ENCODE measurements at regions not wholly inside any gene's neighbourhood (a gene's known extent, or its start where the extent isn't known, plus 50 kb on each side); places are given as distances from the start of the nearest gene placed in this dataset.
"Not testable (repeated sequence)": the region's sequence is repeated elsewhere in the genome, so short reads cannot be mapped to it uniquely, and the experiment has no call there.

DNA sequence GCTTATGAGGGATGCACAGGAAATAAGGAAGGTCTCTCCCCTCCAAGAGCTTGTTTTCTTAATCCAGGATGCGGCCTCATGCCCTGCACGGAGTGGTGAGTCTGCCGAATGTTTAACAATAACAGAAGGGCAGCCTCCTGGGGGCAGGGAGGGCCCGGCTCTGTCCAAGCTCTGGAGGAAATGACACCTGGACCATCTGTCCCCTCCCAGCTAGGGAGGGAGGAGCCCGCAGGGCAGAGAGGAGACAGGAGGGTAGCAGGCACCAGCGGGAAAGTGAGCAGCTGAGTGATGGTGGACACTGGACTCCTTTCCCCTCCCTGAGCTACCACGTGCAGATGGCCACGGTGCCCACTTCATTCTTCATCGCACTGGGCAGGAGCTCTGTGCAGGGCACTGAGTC, 398.2 kb upstream of the MYT1L start:
- no peaks in the 10 kb centered on the region for H3K4me1 Mint-ChIP-seq

DNA sequence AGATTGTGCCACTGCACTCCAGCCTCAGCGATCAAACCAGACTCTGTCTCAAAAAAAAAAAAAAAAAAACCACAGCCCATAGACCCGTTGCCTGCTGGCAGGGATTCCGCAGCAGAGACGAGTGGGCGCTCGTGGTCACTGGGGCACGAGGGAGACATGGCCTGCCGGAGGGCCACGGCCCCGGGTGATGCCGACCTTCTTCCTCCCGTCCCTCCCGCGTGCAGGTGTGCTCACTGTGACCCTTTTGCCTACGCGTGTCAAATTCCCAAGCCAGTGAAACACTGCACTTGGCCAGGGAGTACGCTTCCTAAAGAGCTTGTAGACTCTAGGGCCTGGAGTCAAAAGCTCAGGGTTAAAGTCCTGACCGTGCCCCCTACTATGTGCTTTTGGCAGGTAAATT, 397.6 kb upstream of the MYT1L start:
- Mint-ChIP-seq H3K9me3 (no peaks in the 10 kb centered on the region), H3K4me1 (no peaks in the 10 kb centered on the region), H3K27ac (no peak overlapping the region), H3K4me3 (no peak overlapping the region), H3K36me3 (no peaks in the 10 kb centered on the region), H3K27me3 (peaks cover 3 to 6% of the 10 kb centered on the region in 2 donors)
- Histone ChIP-seq H3K27me3 (replicated peaks in 1 of 2; ENCODE audit: control insufficient read depth in 2 of 2, extremely low read depth in 1 of 2, insufficient read depth in 2 of 2, low read length in 1 of 2) (peaks cover 0 to 15% of the 10 kb centered on the region in 2 experiments), H3K9me3 (no peaks in the 10 kb centered on the region), H3K36me3 (ENCODE audit: control insufficient read depth in 2 of 2, extremely low read depth in 1 of 2, insufficient read depth in 1 of 2, low read length in 1 of 2) (no peaks in the 10 kb centered on the region), H3K4me3 (ENCODE audit: control insufficient read depth in 1 of 2, extremely low read depth in 1 of 2, low read length in 1 of 2) (no peak overlapping the region), H3K27ac (ENCODE audit: low read length) (no peak overlapping the region), H3K4me1 (ENCODE audit: control insufficient read depth in 1 of 2, extremely low read depth in 1 of 2, insufficient read depth in 2 of 2, low read length in 2 of 2) (no peaks in the 10 kb centered on the region)
- ATAC-seq (replicated peaks in 1 of 4) (no peak), DNase-seq (no peak)
- 71% methylated on average over 11 of the region's 18 CpGs for WGBS (ENCODE audit: insufficient coverage)
- CTCF ChIA-PET = no interaction called here
- POLR2A ChIA-PET = no interaction called here

More for the DNA sequence above, 398.2 kb upstream of the MYT1L start:
- DNase-seq (no peak), ATAC-seq (replicated peaks in 1 of 4) (no peak)
- H3K27me3 ChIP-seq (replicated peaks in 1 of 2; ENCODE audit: control insufficient read depth in 2 of 2, extremely low read depth in 1 of 2, insufficient read depth in 2 of 2, low read length in 1 of 2) = peaks cover 0 to 20% of the 10 kb centered on the region in 2 experiments
- no peak overlapping the region for H3K4me3 ChIP-seq (ENCODE audit: control insufficient read depth in 1 of 2, extremely low read depth in 1 of 2, low read length in 1 of 2)
- H3K36me3 ChIP-seq (ENCODE audit: control insufficient read depth in 2 of 2, extremely low read depth in 1 of 2, insufficient read depth in 1 of 2, low read length in 1 of 2) = no peaks in the 10 kb centered on the region
- no peaks in the 10 kb centered on the region for H3K36me3 Mint-ChIP-seq
- H3K4me1 ChIP-seq (ENCODE audit: control insufficient read depth in 1 of 2, extremely low read depth in 1 of 2, insufficient read depth in 2 of 2, low read length in 2 of 2) = no peaks in the 10 kb centered on the region
- no peaks in the 10 kb centered on the region for H3K9me3 ChIP-seq
- H3K9me3 Mint-ChIP-seq = no peaks in the 10 kb centered on the region
- H3K4me3 Mint-ChIP-seq = no peak overlapping the region
- H3K27ac Mint-ChIP-seq = no peak overlapping the region
- POLR2A ChIA-PET = no interaction called here
- WGBS (ENCODE audit: insufficient coverage) = 94% methylated on average over 4 of the region's 9 CpGs
- CTCF ChIA-PET = no interaction called here
- no peak overlapping the region for H3K27ac ChIP-seq (ENCODE audit: low read length)
- H3K27me3 Mint-ChIP-seq = peaks cover 3 to 7% of the 10 kb centered on the region in 2 donors

DNA sequence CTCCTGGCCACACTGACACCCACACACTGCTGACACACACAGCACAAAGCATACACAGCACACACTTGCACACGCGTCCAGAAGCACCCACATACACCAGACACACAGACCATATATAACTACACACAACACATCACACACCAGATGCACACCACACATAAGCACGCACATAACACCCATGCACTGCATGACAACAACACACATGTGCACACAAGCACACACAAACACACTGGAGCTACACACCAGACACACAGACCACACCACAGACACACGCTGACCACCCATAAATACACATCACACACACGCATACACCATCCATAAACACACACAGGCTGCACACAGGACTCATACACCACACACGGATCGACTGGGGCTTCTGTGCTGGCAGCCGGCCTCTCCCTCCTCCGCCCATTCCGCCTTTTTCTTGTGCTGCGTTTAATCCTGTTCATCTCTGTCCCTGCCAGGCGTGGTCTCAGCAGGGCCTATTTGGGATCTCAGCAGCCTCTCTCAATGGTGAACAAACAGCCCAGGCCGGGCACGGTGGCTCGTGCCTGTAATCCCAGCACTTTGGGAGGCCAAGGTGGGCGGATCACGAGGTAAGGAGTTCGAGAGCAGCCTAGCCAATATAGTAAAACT, 396.9 kb upstream of the MYT1L start:
- Histone ChIP-seq H3K9me3 (no peaks in the 10 kb centered on the region), H3K4me1 (ENCODE audit: control insufficient read depth in 1 of 2, extremely low read depth in 1 of 2, insufficient read depth in 2 of 2, low read length in 2 of 2) (no peaks in the 10 kb centered on the region), H3K4me3 (ENCODE audit: control insufficient read depth in 1 of 2, extremely low read depth in 1 of 2, low read length in 1 of 2) (no peak overlapping the region), H3K36me3 (ENCODE audit: control insufficient read depth in 2 of 2, extremely low read depth in 1 of 2, insufficient read depth in 1 of 2, low read length in 1 of 2) (no peaks in the 10 kb centered on the region), H3K27ac (ENCODE audit: low read length) (no peak overlapping the region), H3K27me3 (replicated peaks in 1 of 2; ENCODE audit: control insufficient read depth in 2 of 2, extremely low read depth in 1 of 2, insufficient read depth in 2 of 2, low read length in 1 of 2) (peaks cover 0 to 15% of the 10 kb centered on the region in 2 experiments)
- 89% methylated on average over 12 of the region's 18 CpGs for WGBS (ENCODE audit: insufficient coverage)
- ChIA-PET POLR2A (no interaction called here), CTCF (no interaction called here)
- ATAC-seq (replicated peaks in 1 of 4) (no peak), DNase-seq (no peak)
- no peaks in the 10 kb centered on the region for H3K36me3 Mint-ChIP-seq
- no peak overlapping the region for H3K4me3 Mint-ChIP-seq
- no peaks in the 10 kb centered on the region for H3K4me1 Mint-ChIP-seq
- no peak overlapping the region for H3K27ac Mint-ChIP-seq
- H3K9me3 Mint-ChIP-seq = no peaks in the 10 kb centered on the region
- peaks cover 3 to 6% of the 10 kb centered on the region in 2 donors for H3K27me3 Mint-ChIP-seq

DNA sequence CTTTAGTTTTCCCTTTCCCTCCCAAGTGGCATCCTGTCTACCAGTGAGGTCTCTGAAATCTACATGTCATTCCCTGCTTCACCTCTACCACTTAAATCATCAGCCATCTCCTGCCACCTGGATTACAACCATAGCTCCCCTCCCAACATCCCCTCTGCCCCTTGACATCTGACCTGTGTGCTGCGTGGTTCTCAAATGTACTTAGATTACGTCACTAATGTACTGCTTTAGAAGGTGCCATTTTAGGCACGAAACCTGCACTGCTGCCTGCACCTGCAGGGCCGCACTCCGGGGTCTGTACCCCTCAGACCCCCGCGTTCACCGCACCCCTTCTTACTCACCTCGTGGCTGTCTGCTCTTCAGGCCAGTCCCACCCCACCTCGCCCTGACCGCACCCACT, 395.1 kb upstream of the MYT1L start:
- Histone ChIP-seq H3K36me3 (ENCODE audit: control insufficient read depth in 2 of 2, extremely low read depth in 1 of 2, insufficient read depth in 1 of 2, low read length in 1 of 2) (no peaks in the 10 kb centered on the region), H3K9me3 (no peaks in the 10 kb centered on the region), H3K27ac (ENCODE audit: low read length) (no peak overlapping the region), H3K27me3 (replicated peaks in 1 of 2; ENCODE audit: control insufficient read depth in 2 of 2, extremely low read depth in 1 of 2, insufficient read depth in 2 of 2, low read length in 1 of 2) (peaks cover 0 to 13% of the 10 kb centered on the region in 2 experiments), H3K4me1 (ENCODE audit: control insufficient read depth in 1 of 2, extremely low read depth in 1 of 2, insufficient read depth in 2 of 2, low read length in 2 of 2) (no peaks in the 10 kb centered on the region), H3K4me3 (ENCODE audit: control insufficient read depth in 1 of 2, extremely low read depth in 1 of 2, low read length in 1 of 2) (no peak overlapping the region)
- WGBS (ENCODE audit: insufficient coverage) = 91% methylated on average over 11 of the region's 11 CpGs
- ChIA-PET POLR2A (no interaction called here), CTCF (no interaction called here)
- H3K27me3 Mint-ChIP-seq = peaks cover 3 to 6% of the 10 kb centered on the region in 2 donors
- H3K9me3 Mint-ChIP-seq = no peaks in the 10 kb centered on the region
- no peaks in the 10 kb centered on the region for H3K36me3 Mint-ChIP-seq
- DNase-seq = no peak
- H3K4me1 Mint-ChIP-seq = no peaks in the 10 kb centered on the region
- no peak overlapping the region for H3K4me3 Mint-ChIP-seq
- no peak for ATAC-seq (replicated peaks in 1 of 4)
- H3K27ac Mint-ChIP-seq = no peak overlapping the region

DNA sequence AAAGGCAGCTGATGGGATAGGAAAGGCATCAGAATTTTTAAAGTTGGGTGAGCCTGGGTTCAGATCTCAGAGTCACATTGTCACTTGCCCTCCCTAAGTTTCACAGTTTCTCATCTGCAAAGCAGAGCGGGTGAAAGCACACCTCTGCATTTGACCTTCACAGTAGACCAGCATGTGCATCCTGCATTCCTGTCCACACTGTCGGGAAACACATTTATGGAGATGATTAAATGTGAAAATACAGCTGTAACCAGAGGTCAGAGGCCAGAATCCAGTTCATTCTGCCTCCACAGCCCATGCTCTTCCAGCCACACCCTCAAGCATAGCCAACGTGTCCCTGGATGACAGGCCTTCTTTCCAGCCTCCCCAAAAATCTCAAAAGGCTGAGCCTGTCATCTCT, 392.0 kb upstream of the MYT1L start:
- Histone ChIP-seq H3K27me3 (replicated peaks in 1 of 2; ENCODE audit: control insufficient read depth in 2 of 2, extremely low read depth in 1 of 2, insufficient read depth in 2 of 2, low read length in 1 of 2) (peaks cover 0 to 13% of the 10 kb centered on the region in 2 experiments), H3K36me3 (ENCODE audit: control insufficient read depth in 2 of 2, extremely low read depth in 1 of 2, insufficient read depth in 1 of 2, low read length in 1 of 2) (no peaks in the 10 kb centered on the region), H3K4me1 (ENCODE audit: control insufficient read depth in 1 of 2, extremely low read depth in 1 of 2, insufficient read depth in 2 of 2, low read length in 2 of 2) (no peaks in the 10 kb centered on the region), H3K9me3 (no peaks in the 10 kb centered on the region), H3K27ac (ENCODE audit: low read length) (no peak overlapping the region), H3K4me3 (ENCODE audit: control insufficient read depth in 1 of 2, extremely low read depth in 1 of 2, low read length in 1 of 2) (no peak overlapping the region)
- Mint-ChIP-seq H3K9me3 (no peaks in the 10 kb centered on the region), H3K27ac (no peak overlapping the region), H3K27me3 (peaks cover 3 to 6% of the 10 kb centered on the region in 2 donors), H3K4me1 (no peaks in the 10 kb centered on the region), H3K4me3 (no peak overlapping the region), H3K36me3 (no peaks in the 10 kb centered on the region)
- no peak for DNase-seq
- WGBS (ENCODE audit: insufficient coverage) = 29% methylated on average over 1 of the region's 3 CpGs
- no peak for ATAC-seq (replicated peaks in 1 of 4)
- ChIA-PET POLR2A (no interaction called here), CTCF (no interaction called here)

DNA sequence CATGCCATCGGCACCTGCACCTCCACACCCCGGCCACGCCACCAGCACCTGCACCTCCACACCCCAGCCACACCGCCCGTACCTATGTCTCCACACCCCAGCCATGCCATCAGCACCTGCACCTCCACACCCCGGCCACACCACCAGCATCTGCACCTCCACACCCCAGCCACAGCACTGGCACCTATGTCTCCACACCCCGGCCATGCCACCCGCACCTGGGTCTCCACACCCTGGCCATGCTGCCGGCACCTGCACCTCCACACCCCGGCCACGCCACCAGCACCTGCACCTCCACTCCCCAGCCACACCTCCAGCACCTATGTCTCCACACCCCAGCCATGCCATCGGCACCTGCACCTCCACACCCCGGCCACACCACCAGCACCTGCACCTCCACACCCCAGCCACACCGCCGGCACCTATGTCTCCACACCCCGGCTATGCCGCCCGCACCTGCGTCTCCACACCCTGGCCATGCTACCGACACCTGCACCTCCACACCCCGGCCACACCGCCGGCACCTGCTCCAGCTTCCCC, 390.3 kb upstream of the MYT1L start:
- Histone ChIP-seq H3K27ac (ENCODE audit: low read length) (no peak overlapping the region), H3K36me3 (ENCODE audit: control insufficient read depth in 2 of 2, extremely low read depth in 1 of 2, insufficient read depth in 1 of 2, low read length in 1 of 2) (no peaks in the 10 kb centered on the region), H3K9me3 (no peaks in the 10 kb centered on the region), H3K4me1 (ENCODE audit: control insufficient read depth in 1 of 2, extremely low read depth in 1 of 2, insufficient read depth in 2 of 2, low read length in 2 of 2) (no peaks in the 10 kb centered on the region), H3K27me3 (replicated peaks in 1 of 2; ENCODE audit: control insufficient read depth in 2 of 2, extremely low read depth in 1 of 2, insufficient read depth in 2 of 2, low read length in 1 of 2) (peaks cover 0 to 6% of the 10 kb centered on the region in 2 experiments), H3K4me3 (ENCODE audit: control insufficient read depth in 1 of 2, extremely low read depth in 1 of 2, low read length in 1 of 2) (no peak overlapping the region)
- ChIA-PET CTCF (no interaction called here), POLR2A (no interaction called here)
- H3K27me3 Mint-ChIP-seq = peaks cover 0 to 3% of the 10 kb centered on the region in 2 donors
- H3K36me3 Mint-ChIP-seq = no peaks in the 10 kb centered on the region
- H3K27ac Mint-ChIP-seq = no peak overlapping the region
- H3K4me1 Mint-ChIP-seq = no peaks in the 10 kb centered on the region
- WGBS (ENCODE audit: insufficient coverage) = 81% methylated on average over 10 of the region's 23 CpGs
- no peaks in the 10 kb centered on the region for H3K9me3 Mint-ChIP-seq
- ATAC-seq (replicated peaks in 1 of 4) (no peak), DNase-seq (no peak)
- no peak overlapping the region for H3K4me3 Mint-ChIP-seq

DNA sequence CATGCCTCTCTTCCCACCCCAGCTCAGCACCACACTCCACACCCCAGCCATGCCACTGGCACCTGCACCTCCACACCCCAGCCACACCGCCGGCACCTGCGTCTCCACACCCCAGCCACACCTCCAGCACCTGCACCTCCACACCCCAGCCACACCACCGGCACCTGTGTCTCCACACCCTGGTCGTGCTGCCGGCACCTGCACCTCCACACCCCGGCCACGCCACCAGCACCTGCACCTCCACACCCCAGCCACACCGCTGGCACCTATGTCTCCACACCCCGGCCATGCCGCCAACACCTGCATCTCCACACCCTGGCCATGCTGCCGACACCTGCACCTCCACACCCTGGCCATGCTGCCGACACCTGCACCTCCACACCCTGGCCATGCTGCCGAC, 389.7 kb upstream of the MYT1L start:
- H3K36me3 ChIP-seq (ENCODE audit: control insufficient read depth in 2 of 2, extremely low read depth in 1 of 2, insufficient read depth in 1 of 2, low read length in 1 of 2); H3K27ac Mint-ChIP-seq; CTCF ChIA-PET; H3K4me3 ChIP-seq (ENCODE audit: control insufficient read depth in 1 of 2, extremely low read depth in 1 of 2, low read length in 1 of 2); H3K4me1 Mint-ChIP-seq; H3K27me3 ChIP-seq (replicated peaks in 1 of 2; ENCODE audit: control insufficient read depth in 2 of 2, extremely low read depth in 1 of 2, insufficient read depth in 2 of 2, low read length in 1 of 2); H3K36me3 Mint-ChIP-seq; DNase-seq; POLR2A ChIA-PET; H3K4me3 Mint-ChIP-seq; H3K9me3 ChIP-seq; H3K27me3 Mint-ChIP-seq; H3K27ac ChIP-seq (ENCODE audit: low read length); H3K4me1 ChIP-seq (ENCODE audit: control insufficient read depth in 1 of 2, extremely low read depth in 1 of 2, insufficient read depth in 2 of 2, low read length in 2 of 2); H3K9me3 Mint-ChIP-seq; ATAC-seq (replicated peaks in 1 of 4): not testable (repeated sequence)
- WGBS (ENCODE audit: insufficient coverage) = 85% methylated on average over 9 of the region's 14 CpGs

All from T-cell (primary cell).